PC-3 (cell line): ENCODE measurements at regions not wholly inside any gene's neighbourhood (a gene's known extent, or its start where the extent isn't known, plus 50 kb on each side); places are given as distances from the start of the nearest gene placed in this dataset.
"Not testable (repeated sequence)": the region's sequence is repeated elsewhere in the genome, so short reads cannot be mapped to it uniquely, and the experiment has no call there.

Experiments
- ATAC-seq: fragments of 200-7000 bp; cut with Tn5 transposase; 2 replicates; pipeline ENCODE4 v1.9.1; 2020; ENCODE audit warnings: mild to moderate bottlenecking, moderate library complexity
- BruUV-seq: library from RNA; stranded (reverse); fragments of 400-500 nt; replicated peaks from 2 replicates; lab custom pipeline; 2021; lab: Mats Ljungman, UMichigan
- CTCF ChIA-PET: fragments of 300-600 bp; sonication (Branson Sonifier 250); formaldehyde crosslinking; loops from one replicate; lab custom pipeline; 2022; ENCODE audit warnings: antibody characterized with exemption; lab: Charles Lee
- POLR2A ChIA-PET: fragments of 300-600 bp; sonication (Branson Sonifier 250); formaldehyde crosslinking; loops from one replicate; lab custom pipeline; 2022; ENCODE audit warnings: antibody characterized with exemption; ENCODE audit not compliant: unreplicated experiment; lab: Charles Lee
- DNase-seq: peaks from one replicate; pipeline ENCODE4 v3.0.0-alpha.2; 2015
- H2AFZ ChIP-seq: fragments of 300-600 bp; sonication (generic); 2 replicates; pipeline ENCODE4 v1.6.0; 2016; ENCODE audit warnings: antibody characterized with exemption, low read length
- H3F3A ChIP-seq: fragments of 300-600 bp; sonication (generic); one replicate; pipeline ENCODE4 v1.6.0; 2017; ENCODE audit warnings: antibody characterized with exemption, low read length, control low read depth, mild to moderate bottlenecking; ENCODE audit not compliant: unreplicated experiment
- H3K27ac ChIP-seq: fragments of 300-600 bp; sonication (generic); 2 replicates; pipeline ENCODE4 v1.5.1; 2016; ENCODE audit warnings: mild to moderate bottlenecking, low read length
- H3K27me3 ChIP-seq: fragments of 300-600 bp; sonication (generic); 2 replicates; pipeline ENCODE4 v1.6.1; 2016; ENCODE audit warnings: low read length, mixed read lengths
- H3K36me3 ChIP-seq: fragments of 300-600 bp; sonication (generic); 2 replicates; pipeline ENCODE4 v1.6.1; 2016; ENCODE audit warnings: low read depth, mixed run types, low read length, mixed read lengths
- H3K4me1 ChIP-seq: fragments of 300-600 bp; sonication (generic); 2 replicates; pipeline ENCODE4 v1.5.1; 2016; ENCODE audit warnings: low read length; ENCODE audit not compliant: insufficient read depth
- H3K4me2 ChIP-seq: fragments of 300-600 bp; sonication (generic); 2 replicates; pipeline ENCODE4 v1.6.0; 2016; ENCODE audit warnings: low read length
- H3K4me3 ChIP-seq: fragments of 300-600 bp; sonication (generic); 2 replicates; pipeline ENCODE4 v1.5.1; 2016; ENCODE audit warnings: mild to moderate bottlenecking, low read length, mixed read lengths
- H3K79me2 ChIP-seq: fragments of 300-600 bp; sonication (generic); 2 replicates; pipeline ENCODE4 v1.6.1; 2017; ENCODE audit warnings: low read length, mixed read lengths
- H3K9ac ChIP-seq: fragments of 300-600 bp; sonication (generic); 2 replicates; pipeline ENCODE4 v1.6.0; 2016; ENCODE audit warnings: mild to moderate bottlenecking, low read length
- H3K9me2 ChIP-seq: fragments of 300-600 bp; sonication (generic); replicated peaks from 2 replicates; pipeline ENCODE4 v1.6.1; 2016; ENCODE audit warnings: mixed run types, low read length, mixed read lengths
- H3K9me3 ChIP-seq: fragments of 300-600 bp; sonication (generic); 2 replicates; pipeline ENCODE4 v1.6.1; 2016; ENCODE audit warnings: low read length, mixed read lengths
- H4K20me1 ChIP-seq: fragments of 300-600 bp; sonication (generic); 2 replicates; pipeline ENCODE4 v1.6.1; 2016; ENCODE audit warnings: low read length, mixed read lengths
- EZH2 ChIP-seq: fragments of 300-600 bp; sonication (generic); IDR thresholded peaks from one replicate; pipeline ENCODE4 v1.6.1; 2017; ENCODE audit warnings: antibody characterized with exemption, mild to moderate bottlenecking, low read length; ENCODE audit not compliant: unreplicated experiment
- EZH2phosphoT487 ChIP-seq: fragments of 300-600 bp; sonication (generic); IDR thresholded peaks from 2 replicates; pipeline ENCODE4 v1.6.1; 2018; ENCODE audit warnings: mild to moderate bottlenecking, antibody characterized with exemption, low read length, borderline replicate concordance
- intact Hi-C: fragments of 100-400 bp; cut with micrococcal nuclease; formaldehyde crosslinking; loops from 2 replicates; pipeline ENCODE4 v1.9.0; 2023
- TF ChIP-seq, protein P1 (sequence below): fragments of 300-600 bp; sonication (generic); conservative IDR thresholded peaks from 2 replicates; pipeline ENCODE4 v1.5.1; 2017; ENCODE audit warnings: antibody characterized with exemption, low read depth, mild to moderate bottlenecking, low read length

DNA sequence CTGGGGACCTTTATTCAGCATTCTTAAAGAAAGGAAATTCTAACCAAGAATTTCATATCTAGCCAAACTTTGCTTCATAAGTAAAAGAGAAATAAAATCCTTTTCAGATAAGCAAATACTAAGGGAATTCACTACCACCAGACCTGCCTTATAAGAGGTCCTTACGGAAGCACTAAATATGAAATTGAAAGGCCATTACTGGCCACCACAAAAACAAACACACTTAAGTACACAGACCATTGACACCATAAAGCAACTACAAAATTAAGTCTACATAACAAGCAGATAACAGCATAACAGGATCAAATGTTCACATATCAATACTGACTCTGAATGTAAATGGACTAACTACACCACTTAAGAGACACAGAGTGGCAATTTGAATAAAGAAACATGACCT, 361.4 kb upstream of the POU5F2 start:
- no peak overlapping the region for H3K4me3 ChIP-seq
- no peak overlapping the region for H2AFZ ChIP-seq
- no peaks in the 10 kb centered on the region for H4K20me1 ChIP-seq
- no peaks in the 10 kb centered on the region for H3F3A ChIP-seq
- no peaks in the 10 kb centered on the region for H3K9me3 ChIP-seq
- H3K36me3 ChIP-seq = no peaks in the 10 kb centered on the region
- POLR2A ChIA-PET = no interaction called here
- peaks cover 43% of the 10 kb centered on the region for H3K79me2 ChIP-seq
- H3K9ac ChIP-seq = no peak overlapping the region
- H3K4me1 ChIP-seq = no peaks in the 10 kb centered on the region
- no peaks in the 10 kb centered on the region for H3K9me2 ChIP-seq
- no peak for ATAC-seq
- no TSS peak for BruUV-seq
- H3K4me2 ChIP-seq = no peak overlapping the region
- no peaks in the 10 kb centered on the region for H3K27me3 ChIP-seq
- CTCF ChIA-PET = no interaction called here
- TF ChIP-seq EZH2 (no peak), EZH2phosphoT487 (no peak)
- TF ChIP-seq, protein P1, sequence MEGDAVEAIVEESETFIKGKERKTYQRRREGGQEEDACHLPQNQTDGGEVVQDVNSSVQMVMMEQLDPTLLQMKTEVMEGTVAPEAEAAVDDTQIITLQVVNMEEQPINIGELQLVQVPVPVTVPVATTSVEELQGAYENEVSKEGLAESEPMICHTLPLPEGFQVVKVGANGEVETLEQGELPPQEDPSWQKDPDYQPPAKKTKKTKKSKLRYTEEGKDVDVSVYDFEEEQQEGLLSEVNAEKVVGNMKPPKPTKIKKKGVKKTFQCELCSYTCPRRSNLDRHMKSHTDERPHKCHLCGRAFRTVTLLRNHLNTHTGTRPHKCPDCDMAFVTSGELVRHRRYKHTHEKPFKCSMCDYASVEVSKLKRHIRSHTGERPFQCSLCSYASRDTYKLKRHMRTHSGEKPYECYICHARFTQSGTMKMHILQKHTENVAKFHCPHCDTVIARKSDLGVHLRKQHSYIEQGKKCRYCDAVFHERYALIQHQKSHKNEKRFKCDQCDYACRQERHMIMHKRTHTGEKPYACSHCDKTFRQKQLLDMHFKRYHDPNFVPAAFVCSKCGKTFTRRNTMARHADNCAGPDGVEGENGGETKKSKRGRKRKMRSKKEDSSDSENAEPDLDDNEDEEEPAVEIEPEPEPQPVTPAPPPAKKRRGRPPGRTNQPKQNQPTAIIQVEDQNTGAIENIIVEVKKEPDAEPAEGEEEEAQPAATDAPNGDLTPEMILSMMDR = no peak
- H3K27ac ChIP-seq = no peak overlapping the region
- no peak for DNase-seq
- intact Hi-C loops = no loop called here

DNA sequence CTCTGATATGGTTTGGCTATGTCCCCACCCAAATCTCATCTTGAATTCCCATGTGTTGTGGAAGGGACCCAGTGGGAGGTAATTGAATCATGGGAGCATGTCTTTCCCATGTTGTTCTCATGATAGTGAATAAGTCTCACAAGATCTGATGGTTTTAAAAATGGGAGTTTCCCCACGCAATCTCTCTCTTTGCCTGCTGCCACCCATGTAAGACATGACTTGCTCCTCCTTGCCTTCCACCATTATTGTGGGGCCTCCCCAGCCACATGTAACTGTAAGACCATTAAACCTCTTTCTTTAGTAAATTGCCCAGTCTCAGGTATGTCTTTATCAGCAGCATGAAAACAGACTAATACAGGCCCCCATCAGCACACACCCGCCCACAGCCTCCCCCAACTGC, 356.0 kb upstream of the POU5F2 start:
- CTCF ChIA-PET, ATAC-seq: not testable (repeated sequence)

DNA sequence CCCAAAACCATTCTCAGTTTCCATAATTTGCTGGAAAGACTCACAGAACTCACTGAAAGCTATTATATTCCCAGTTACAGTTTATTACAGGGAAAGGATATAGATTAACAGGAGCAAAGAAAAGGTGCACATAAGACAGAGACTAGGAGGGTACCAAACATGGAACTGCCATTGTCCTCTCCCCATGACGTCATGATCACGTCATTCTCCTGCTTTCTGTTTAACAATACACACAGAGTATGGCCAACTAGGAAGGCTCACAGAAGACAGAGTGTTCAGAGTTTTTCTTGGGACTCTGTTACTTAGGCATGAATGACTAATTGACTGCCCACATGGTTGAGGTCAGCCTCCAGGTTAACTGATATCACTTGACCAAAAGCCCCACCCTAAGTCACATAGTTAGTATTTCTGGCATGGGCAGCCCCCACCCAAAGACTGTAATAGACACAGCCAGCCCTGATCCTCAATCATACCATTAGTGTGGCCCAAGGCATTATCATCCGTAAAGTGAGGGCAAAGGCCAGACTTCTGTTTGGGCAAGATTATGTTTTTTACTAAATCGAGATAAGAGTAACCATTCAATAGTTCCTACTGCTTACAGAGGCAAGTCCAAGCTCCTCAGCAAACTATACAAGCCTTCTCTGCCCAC, 353.5 kb upstream of the POU5F2 start:
- Histone ChIP-seq H3K4me3 (no peak overlapping the region), H3K27ac (no peak overlapping the region), H3K4me1 (no peaks in the 10 kb centered on the region), H3K27me3 (no peaks in the 10 kb centered on the region), H2AFZ (no peak overlapping the region), H3K9me2 (no peaks in the 10 kb centered on the region), H3K36me3 (no peaks in the 10 kb centered on the region), H4K20me1 (no peaks in the 10 kb centered on the region), H3K4me2 (no peak overlapping the region), H3K79me2 (peaks cover 6% of the 10 kb centered on the region; the same call in 1 of the 2 replicates), H3F3A (no peaks in the 10 kb centered on the region), H3K9ac (no peak overlapping the region), H3K9me3 (no peaks in the 10 kb centered on the region)
- no TSS peak for BruUV-seq
- ChIA-PET POLR2A (no interaction called here), CTCF (no interaction called here)
- ATAC-seq = no peak
- TF ChIP-seq, protein P1 = no peak
- TF ChIP-seq EZH2phosphoT487 = no peak
- intact Hi-C loops = no loop called here
- DNase-seq = no peak

More for the DNA sequence above, 356.0 kb upstream of the POU5F2 start:
- POLR2A ChIA-PET, H3K36me3 ChIP-seq, H3K4me1 ChIP-seq, H4K20me1 ChIP-seq, H3K9me3 ChIP-seq, BruUV-seq, H2AFZ ChIP-seq, H3K9ac ChIP-seq, H3K4me3 ChIP-seq, intact Hi-C loops, DNase-seq, H3K9me2 ChIP-seq, H3K27me3 ChIP-seq, H3K27ac ChIP-seq, H3F3A ChIP-seq, H3K4me2 ChIP-seq: not testable (repeated sequence)
- peaks cover 21% of the 10 kb centered on the region for H3K79me2 ChIP-seq
